HFF-Myc (cell line): ENCODE measurements at regions not wholly inside any gene's neighbourhood (a gene's known extent, or its start where the extent isn't known, plus 50 kb on each side); places are given as distances from the start of the nearest gene placed in this dataset.

Experiments
- DNase-seq: peaks from one replicate; pipeline ENCODE4 v3.0.0-alpha.2; 2011; ENCODE audit warnings: low read depth; ENCODE audit errors: extremely low read depth
- H3K4me3 ChIP-seq: replicated peaks from 2 replicates; pipeline ENCODE4 v1.5.1; 2011; ENCODE audit warnings: low read depth, mild to moderate bottlenecking, control low read depth, low read length
- CTCF ChIP-seq: IDR thresholded peaks from 2 replicates; pipeline ENCODE4 v1.5.1; 2012; ENCODE audit warnings: mild to moderate bottlenecking, low read depth, low read length, control low read depth; ENCODE audit errors: missing control alignments

DNA sequence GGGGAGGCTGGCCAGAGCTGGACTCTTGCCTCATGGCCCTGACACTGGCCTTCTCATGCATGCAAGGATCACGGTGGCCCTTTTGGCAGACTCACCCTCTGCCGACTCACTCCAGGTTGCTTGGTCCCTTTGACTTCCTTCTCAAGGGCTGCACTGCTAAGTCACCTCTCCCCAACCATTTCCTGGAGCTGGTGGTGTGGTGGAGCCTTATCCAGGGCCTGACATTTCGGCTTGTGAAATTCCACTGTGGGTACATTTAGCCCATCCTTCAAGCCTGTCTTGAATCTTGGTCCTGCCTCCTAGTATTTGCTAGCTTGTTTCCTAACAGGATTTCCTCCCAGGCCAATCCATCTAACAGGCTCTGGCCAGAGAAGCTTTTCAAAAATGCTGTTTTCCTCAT, 52.6 kb upstream of the JUN start:
- DNase-seq, result no peak
- TF ChIP-seq CTCF, result no peak

GRCh38 chr1:58837886-58838285, 54.0 kb upstream of the JUN start:
- no peak for DNase-seq
- no peak overlapping the region for H3K4me3 ChIP-seq
- no peak for TF ChIP-seq CTCF

More for the DNA sequence above, 52.6 kb upstream of the JUN start:
- no peak overlapping the region for H3K4me3 ChIP-seq

GRCh38 chr1:58839147-58839795, 55.4 kb upstream of the JUN start:
- DNase-seq, result no peak
- no peak for TF ChIP-seq CTCF
- H3K4me3 ChIP-seq, result no peak overlapping the region

- no peak overlapping the region for H3K4me3 ChIP-seq
- TF ChIP-seq CTCF, result no peak
- peak; percentile 44 for DNase-seq
These were observed 56.3 kb upstream of the JUN start for GRCh38 chr1:58839846-58840835.

GRCh38 chr1:58841455-58841854, 57.6 kb upstream of the JUN start:
- TF ChIP-seq CTCF, result peak; percentile 31
- no peak for DNase-seq
- no peak overlapping the region for H3K4me3 ChIP-seq

GRCh38 chr1:58842941-58843340, 59.1 kb upstream of the JUN start:
- TF ChIP-seq CTCF, result no peak
- no peak overlapping the region for H3K4me3 ChIP-seq
- DNase-seq, result no peak
